ENCODE measurements at regions not wholly inside any gene's neighbourhood (a gene's known extent, or its start where the extent isn't known, plus 50 kb on each side); places are given as distances from the start of the nearest gene placed in this dataset.
A peak's percentile ranks its signal among the peaks of the same experiment; 100 is the strongest.

DNA sequence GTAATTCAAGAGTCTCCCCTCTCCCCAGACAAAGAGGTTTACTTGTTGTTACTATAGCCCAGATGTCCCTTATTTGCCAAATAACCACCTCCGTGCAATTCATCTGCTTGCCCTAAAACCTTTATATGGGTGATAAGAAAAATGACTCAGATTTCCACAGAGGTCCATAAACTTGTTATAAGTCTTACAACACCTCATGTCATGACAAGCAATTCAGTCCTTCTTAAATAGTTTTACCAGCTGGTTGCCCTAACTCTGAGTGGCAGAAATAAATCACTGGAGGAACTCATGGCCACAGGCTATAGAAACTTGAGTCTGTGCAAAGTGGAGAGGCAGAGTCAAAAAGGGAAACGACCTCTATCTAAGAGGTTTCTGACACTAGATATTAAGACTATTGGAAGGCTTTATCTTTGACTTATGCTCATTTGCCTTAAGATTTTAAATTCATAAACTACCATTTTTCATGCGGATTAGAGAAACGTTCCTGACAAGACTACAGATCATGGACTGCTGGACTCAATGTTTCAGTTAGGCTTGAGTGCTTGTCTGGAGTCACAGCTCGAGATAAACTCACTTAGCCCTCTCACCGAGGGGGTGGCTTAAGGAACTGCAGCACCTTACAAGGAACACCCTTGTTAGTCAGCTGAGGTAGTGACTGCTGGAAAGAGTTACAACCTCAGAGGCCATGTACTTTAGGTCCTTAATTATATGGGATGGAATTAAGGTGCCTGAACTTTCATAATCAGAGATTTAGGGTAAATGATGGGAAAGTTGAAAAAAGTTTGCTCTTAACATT, 662.5 kb upstream of the USP24 start:
- WGBS, 2 donors, result 78 to 79% methylated on average over 6 of the region's 6 CpGs
- DNase-seq, result no peak

DNA sequence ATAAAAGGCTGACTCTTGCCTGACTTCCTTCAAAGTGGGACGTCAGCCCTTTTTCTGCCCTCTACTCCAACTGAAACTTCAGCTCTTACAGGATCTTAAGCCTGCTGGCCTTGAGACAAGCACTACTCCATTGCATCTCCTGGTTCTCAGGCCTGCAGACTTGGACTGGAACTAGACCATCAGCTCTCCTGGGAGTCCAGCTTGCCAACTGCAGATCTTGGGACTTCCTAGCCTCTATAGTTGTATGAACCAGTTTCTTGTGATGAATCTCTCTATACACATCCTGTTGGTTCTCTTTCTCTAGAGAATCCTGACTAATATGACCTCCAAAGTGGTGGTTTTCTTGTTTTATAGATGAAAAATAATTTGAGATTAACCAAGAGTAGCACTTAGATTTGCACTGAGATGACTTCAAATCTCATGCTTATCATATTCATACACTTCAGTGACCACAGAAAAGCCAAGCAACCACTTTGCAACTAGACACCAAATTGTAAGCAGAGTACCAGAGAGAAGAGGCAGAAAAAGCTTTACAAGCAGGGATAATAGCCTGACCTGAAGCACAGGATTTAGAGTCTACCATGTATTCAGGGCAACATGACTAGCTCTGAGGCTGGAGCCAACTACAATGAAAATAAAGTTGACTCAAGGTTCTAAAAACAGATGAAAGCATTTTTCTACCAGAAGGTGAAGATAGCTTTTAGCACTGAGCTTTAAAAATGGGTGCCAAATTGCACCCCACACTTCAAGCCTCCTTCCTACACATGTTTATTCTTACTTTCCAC, 661.3 kb upstream of the USP24 start:
- no peak for TF ChIP-seq POLR2A (IDR thresholded peaks at IDR 0.05)
- TF ChIP-seq, protein P1, sequence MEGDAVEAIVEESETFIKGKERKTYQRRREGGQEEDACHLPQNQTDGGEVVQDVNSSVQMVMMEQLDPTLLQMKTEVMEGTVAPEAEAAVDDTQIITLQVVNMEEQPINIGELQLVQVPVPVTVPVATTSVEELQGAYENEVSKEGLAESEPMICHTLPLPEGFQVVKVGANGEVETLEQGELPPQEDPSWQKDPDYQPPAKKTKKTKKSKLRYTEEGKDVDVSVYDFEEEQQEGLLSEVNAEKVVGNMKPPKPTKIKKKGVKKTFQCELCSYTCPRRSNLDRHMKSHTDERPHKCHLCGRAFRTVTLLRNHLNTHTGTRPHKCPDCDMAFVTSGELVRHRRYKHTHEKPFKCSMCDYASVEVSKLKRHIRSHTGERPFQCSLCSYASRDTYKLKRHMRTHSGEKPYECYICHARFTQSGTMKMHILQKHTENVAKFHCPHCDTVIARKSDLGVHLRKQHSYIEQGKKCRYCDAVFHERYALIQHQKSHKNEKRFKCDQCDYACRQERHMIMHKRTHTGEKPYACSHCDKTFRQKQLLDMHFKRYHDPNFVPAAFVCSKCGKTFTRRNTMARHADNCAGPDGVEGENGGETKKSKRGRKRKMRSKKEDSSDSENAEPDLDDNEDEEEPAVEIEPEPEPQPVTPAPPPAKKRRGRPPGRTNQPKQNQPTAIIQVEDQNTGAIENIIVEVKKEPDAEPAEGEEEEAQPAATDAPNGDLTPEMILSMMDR (IDR thresholded peaks at IDR 0.05), result no peak
- Histone ChIP-seq H3K9me3 (no peaks in the 10 kb centered on the region), H3K27me3 (no peaks in the 10 kb centered on the region), H3K27ac (no peak overlapping the region), H3K36me3 (ENCODE audit: low read depth, missing control alignments) (no peaks in the 10 kb centered on the region), H3K4me3 (no peak overlapping the region), H3K4me1 (no peaks in the 10 kb centered on the region)
- WGBS, 2 donors, result 64 to 80% methylated on average over 1 of the region's 1 CpG
- peak; percentile 30 for DNase-seq
- intact Hi-C loops (cut with DNase I; ENCODE audit: low total_unique reads), result no loop called here

More for the DNA sequence above, 662.5 kb upstream of the USP24 start:
- Histone ChIP-seq H3K9me3 (no peaks in the 10 kb centered on the region), H3K36me3 (ENCODE audit: low read depth, missing control alignments) (no peaks in the 10 kb centered on the region), H3K4me3 (no peak overlapping the region), H3K27me3 (no peaks in the 10 kb centered on the region), H3K27ac (no peak overlapping the region), H3K4me1 (no peaks in the 10 kb centered on the region)
- intact Hi-C loops (cut with DNase I; ENCODE audit: low total_unique reads), result no loop called here
- TF ChIP-seq POLR2A (IDR thresholded peaks at IDR 0.05), result no peak
- TF ChIP-seq, protein P1 (IDR thresholded peaks at IDR 0.05), result no peak

DNA sequence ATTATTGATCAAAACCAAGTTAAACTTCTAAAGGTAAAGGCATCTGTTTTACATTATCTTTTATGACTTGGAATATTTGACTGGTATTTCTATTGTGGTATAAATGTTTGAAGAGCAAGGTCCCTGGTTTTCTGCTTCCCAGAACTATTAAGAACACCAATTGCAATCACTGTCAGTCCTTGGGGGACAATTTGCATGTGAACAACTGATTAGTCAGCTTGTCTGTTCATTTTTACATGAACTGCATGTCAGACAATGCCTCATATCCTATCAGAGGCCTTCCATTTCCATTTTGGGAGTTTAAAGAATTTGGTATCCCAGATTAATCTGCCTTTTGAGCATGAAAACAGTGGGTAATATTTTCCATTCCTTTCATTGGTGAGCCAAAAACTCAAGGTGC, 654.9 kb upstream of the USP24 start:
- no peaks in the 10 kb centered on the region for H3K9me3 ChIP-seq
- H3K27ac ChIP-seq, result no peak overlapping the region
- no peaks in the 10 kb centered on the region for H3K4me1 ChIP-seq
- DNase-seq, result no peak
- intact Hi-C loops (cut with DNase I; ENCODE audit: low total_unique reads), result no loop called here
- H3K4me3 ChIP-seq, result no peak overlapping the region
- H3K36me3 ChIP-seq (ENCODE audit: low read depth, missing control alignments), result no peaks in the 10 kb centered on the region
- H3K27me3 ChIP-seq, result no peaks in the 10 kb centered on the region
- TF ChIP-seq POLR2A (IDR thresholded peaks at IDR 0.05), result no peak
- TF ChIP-seq, protein P1 (IDR thresholded peaks at IDR 0.05), result no peak

DNA sequence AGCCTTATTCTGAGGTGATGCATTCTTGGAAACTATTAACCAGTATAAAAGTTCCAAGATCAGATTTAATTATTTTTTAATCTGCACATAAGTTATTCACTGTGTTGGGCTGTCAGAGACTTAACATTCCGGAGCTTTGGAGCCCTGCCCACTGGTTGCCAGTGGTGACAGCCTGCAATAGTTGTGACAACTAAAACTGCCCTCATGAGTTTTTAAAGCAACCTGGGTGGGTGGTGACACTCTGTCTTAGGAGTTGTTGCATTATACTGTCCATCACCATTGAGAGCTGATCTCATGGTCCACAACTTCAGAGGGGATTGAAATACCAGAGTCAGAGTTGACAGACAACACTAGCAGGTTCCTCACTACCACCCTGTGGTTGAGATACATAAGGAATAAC, 653.9 kb upstream of the USP24 start:
- no peak overlapping the region for H3K27ac ChIP-seq
- H3K4me3 ChIP-seq, result no peak overlapping the region
- WGBS, 2 donors, result 91 to 93% methylated on average over 1 of the region's 1 CpG
- no peaks in the 10 kb centered on the region for H3K27me3 ChIP-seq
- no peaks in the 10 kb centered on the region for H3K4me1 ChIP-seq
- H3K9me3 ChIP-seq, result no peaks in the 10 kb centered on the region
- no peak for DNase-seq
- H3K36me3 ChIP-seq (ENCODE audit: low read depth, missing control alignments), result no peaks in the 10 kb centered on the region
- no peak for TF ChIP-seq POLR2A (IDR thresholded peaks at IDR 0.05)
- TF ChIP-seq, protein P1 (IDR thresholded peaks at IDR 0.05), result no peak
- intact Hi-C loops (cut with DNase I; ENCODE audit: low total_unique reads), result no loop called here

Data from testis (tissue), 2 donors.